HepG2 (cell line): ENCODE measurements at regions not wholly inside any gene's neighbourhood (a gene's known extent, or its start where the extent isn't known, plus 50 kb on each side); places are given as distances from the start of the nearest gene placed in this dataset.

Experiments used
- ATAC-seq: fragments of 200-7000 bp; cut with Tn5 transposase; 3 replicates; pipeline ENCODE4 v1.9.1; 2020; ENCODE audit warnings: mild to moderate bottlenecking, moderate library complexity
- BruUV-seq: library from RNA; stranded (reverse); fragments of 400-500 nt; replicated peaks from 2 replicates; lab custom pipeline; 2021; lab: Mats Ljungman, UMichigan
- CTCF ChIA-PET: fragments of 300-600 bp; formaldehyde crosslinking; extraction: SDS; loops from one replicate; lab custom pipeline; 2021; ENCODE audit warnings: low total read pairs, inconsistent platforms, low intra/inter-chr PET ratio; lab: Yijun Ruan, JAX
- POLR2A ChIA-PET: fragments of 350-600 bp; sonication (Branson Sonifier 250); formaldehyde crosslinking; loops from one replicate; lab custom pipeline; 2020; ENCODE audit warnings: antibody characterized with exemption, inconsistent platforms; lab: Yijun Ruan, JAX
- DNase-seq: peaks from one replicate; pipeline ENCODE4 v3.0.0-alpha.2; 2015; ENCODE audit warnings: low spot score
- FAIRE-seq: peaks from 3 replicates; lab custom pipeline; 2011; peaks lifted over from hg19 to GRCh38; lab: Jason Lieb, UNC
- H2AFZ ChIP-seq: one replicate; pipeline ENCODE4 v1.6.1; 2011; ENCODE audit warnings: low read length, inconsistent platforms
- H3K27ac ChIP-seq: fragments of 300-600 bp; 3 replicates; pipeline ENCODE4 v1.8.0; 2011; ENCODE audit warnings: mixed run types, mild to moderate bottlenecking, mixed read lengths, low read length, inconsistent platforms; ENCODE audit not compliant: insufficient read depth; ENCODE audit errors: extremely low read length
- H3K27me3 ChIP-seq, 2 experiments: fragments of 200-600 bp in 1 of 2; 2 replicates in 1 of 2; 3 replicates in 1 of 2; pipeline versions ENCODE4 v1.6.0 to v1.8.0; 2011; ENCODE audit warnings: low read length in 2 of 2, mild to moderate bottlenecking in 2 of 2, moderate library complexity in 2 of 2, inconsistent platforms in 1 of 2; ENCODE audit not compliant: insufficient read depth in 2 of 2, control insufficient read depth in 1 of 2
- H3K36me3 ChIP-seq, 2 experiments: fragments of 200-600 bp in 1 of 2; replicated peaks in 1 of 2; 2 replicates in 1 of 2; 3 replicates in 1 of 2; pipeline versions ENCODE4 v1.5.1 to v1.8.0; 2011; ENCODE audit warnings: low read length in 2 of 2, inconsistent platforms in 1 of 2; ENCODE audit not compliant: insufficient read depth in 2 of 2, control insufficient read depth in 1 of 2
- H3K4me1 ChIP-seq: 2 replicates; pipeline ENCODE4 v1.5.1; 2012; ENCODE audit warnings: low read length, inconsistent platforms; ENCODE audit not compliant: insufficient read depth
- H3K4me2 ChIP-seq: 2 replicates; pipeline ENCODE4 v1.6.0; 2011; ENCODE audit warnings: low read depth, low read length, inconsistent platforms
- H3K4me3 ChIP-seq, 3 experiments: fragments of 200-600 bp in 1 of 3; sonication (generic), shearing (Covaris generic) in 1 of 3; replicated peaks in 1 of 3; 2 replicates each; pipeline ENCODE4 v1.5.1; 2011 to 2016; ENCODE audit warnings: low read length in 3 of 3, inconsistent platforms in 2 of 3, low read depth in 2 of 3, mild to moderate bottlenecking in 2 of 3, control low read depth in 1 of 3, mixed read lengths in 1 of 3; ENCODE audit not compliant: insufficient read depth in 1 of 3
- H3K79me2 ChIP-seq: one replicate; pipeline ENCODE4 v1.6.1; 2011; ENCODE audit warnings: low read length, inconsistent platforms; ENCODE audit not compliant: insufficient read depth
- H3K9ac ChIP-seq: 2 replicates; pipeline ENCODE4 v1.6.0; 2011; ENCODE audit warnings: mild to moderate bottlenecking, low read depth, low read length, inconsistent platforms; ENCODE audit not compliant: insufficient read depth
- H3K9me3 ChIP-seq: 2 replicates; pipeline ENCODE4 v1.5.1; 2012; ENCODE audit warnings: mild to moderate bottlenecking, low read length
- H4K20me1 ChIP-seq: 2 replicates; pipeline ENCODE4 v1.6.0; 2011; ENCODE audit warnings: inconsistent platforms, mild to moderate bottlenecking, low read length, moderate library complexity; ENCODE audit not compliant: insufficient read depth
- CREB1 ChIP-seq, 2 experiments: fragments of 450-650 bp in 1 of 2; IDR thresholded peaks; 2 replicates each; pipeline ENCODE4 v1.6.1; 2016 to 2017; ENCODE audit warnings: control low read depth in 1 of 2, mild to moderate bottlenecking in 1 of 2, missing compliant biosample characterization in 1 of 2, missing genetic modification characterization in 1 of 2
- HDAC6 ChIP-seq: fragments of 200-600 bp; sonication (generic); IDR thresholded peaks from 2 replicates; pipeline ENCODE4 v1.7.0; 2017; ENCODE audit warnings: mild to moderate bottlenecking, antibody characterized with exemption, low read length, low read depth
- MEIS1 ChIP-seq: sonication (generic); formaldehyde crosslinking; IDR thresholded peaks from 2 replicates; pipeline ENCODE4 v1.9.0; 2021; ENCODE audit warnings: mild to moderate bottlenecking, missing genetic modification reagents, moderate library complexity, borderline replicate concordance
- TAF1 ChIP-seq: sonication (generic); formaldehyde crosslinking; IDR thresholded peaks from 2 replicates; pipeline ENCODE4 v1.4.0; 2020; ENCODE audit warnings: missing genetic modification reagents
- ZBTB39 ChIP-seq: sonication (generic); formaldehyde crosslinking; IDR thresholded peaks from 2 replicates; pipeline ENCODE4 v1.5.0; 2020; ENCODE audit warnings: missing genetic modification reagents
- ZNF713 ChIP-seq: sonication (generic); formaldehyde crosslinking; IDR thresholded peaks from 2 replicates; pipeline ENCODE4 v1.4.0; 2020; ENCODE audit warnings: mild to moderate bottlenecking, missing genetic modification reagents
- ZNF878 ChIP-seq: sonication (generic); formaldehyde crosslinking; IDR thresholded peaks from 2 replicates; pipeline ENCODE4 v1.8.1; 2023; ENCODE audit warnings: mild to moderate bottlenecking, missing genetic modification reagents, moderate library complexity
- WGBS: methylation state at CpG from one replicate; pipeline ENCODE4 v1.1.6; 2017; ENCODE audit warnings: low lambda C conversion rate; 5-methylcytosine and 5-hydroxymethylcytosine counted together
- in situ Hi-C: cut with HindIII; loops from 2 replicates; pipeline ENCODE4 v1.10.0; 2017; ENCODE audit warnings: low pct_unique_long_range_greater_than_20kb; ENCODE audit not compliant: extremely low pct_ligation_motif_present
- intact Hi-C: fragments of 100-400 bp; cut with micrococcal nuclease; formaldehyde crosslinking; loops from one replicate; pipeline ENCODE4 v1.10.0; 2022; ENCODE audit not compliant: unreplicated experiment

- no peak for TF ChIP-seq TAF1 (CRISPR knock-in tag)
Observed at GRCh38 chr10:52663161-52663560, 109.4 kb downstream of the MBL2 start (continued).

GRCh38 chr10:52664629-52665028 is 108.0 kb downstream of the MBL2 start:
- intact Hi-C loops: no loop called here
- no peaks in the 10 kb centered on the region for H3K27me3 ChIP-seq
- H3K4me3 ChIP-seq: no peak overlapping the region
- no TSS peak for BruUV-seq
- in situ Hi-C loops: no loop called here
- no peaks in the 10 kb centered on the region for H3K4me1 ChIP-seq
- H2AFZ ChIP-seq: no peak overlapping the region
- ATAC-seq (no peak), DNase-seq (no peak), FAIRE-seq (no peak)
- WGBS: 81% methylated on average over 3 of the region's 3 CpGs
- H4K20me1 ChIP-seq: no peaks in the 10 kb centered on the region
- H3K9me3 ChIP-seq: peaks cover 21% of the 10 kb centered on the region
- no peaks in the 10 kb centered on the region for H3K36me3 ChIP-seq
- CTCF ChIA-PET: no interaction called here
- TF ChIP-seq HDAC6 (no peak), ZNF878 (CRISPR knock-in tag) (no peak), ZNF713 (CRISPR knock-in tag) (no peak), CREB1 (IDR thresholded peaks at IDR 0.05) (no peak), CREB1 (CRISPR knock-in tag; IDR thresholded peaks at IDR 0.05) (no peak), MEIS1 (CRISPR knock-in tag) (no peak), ZBTB39 (CRISPR knock-in tag) (no peak)
- H3K4me2 ChIP-seq: no peak overlapping the region
- H3K27ac ChIP-seq: no peak overlapping the region
- H3K9ac ChIP-seq: no peak overlapping the region
- POLR2A ChIA-PET: no interaction called here
- no peaks in the 10 kb centered on the region for H3K79me2 ChIP-seq
